NT2/D1 (cell line): ENCODE measurements at regions not wholly inside any gene's neighbourhood (a gene's known extent, or its start where the extent isn't known, plus 50 kb on each side); places are given as distances from the start of the nearest gene placed in this dataset.

Source experiments
- SUZ12 ChIP-seq: IDR thresholded peaks from 2 replicates; pipeline ENCODE4 v1.6.1; 2011; ENCODE audit not compliant: insufficient read length, insufficient read depth; ENCODE audit errors: extremely low read depth
- ZNF274 ChIP-seq: IDR thresholded peaks from 2 replicates; pipeline ENCODE4 v1.6.1; 2011; ENCODE audit warnings: mild to moderate bottlenecking, low read depth, low read length

GRCh38 chr18:68391801-68392200 is 323.1 kb downstream of the TMX3 start:
- no peak for TF ChIP-seq ZNF274
- no peak for TF ChIP-seq SUZ12
